ENCODE measurements at regions not wholly inside any gene's neighbourhood (a gene's known extent, or its start where the extent isn't known, plus 50 kb on each side); places are given as distances from the start of the nearest gene placed in this dataset.

DNA sequence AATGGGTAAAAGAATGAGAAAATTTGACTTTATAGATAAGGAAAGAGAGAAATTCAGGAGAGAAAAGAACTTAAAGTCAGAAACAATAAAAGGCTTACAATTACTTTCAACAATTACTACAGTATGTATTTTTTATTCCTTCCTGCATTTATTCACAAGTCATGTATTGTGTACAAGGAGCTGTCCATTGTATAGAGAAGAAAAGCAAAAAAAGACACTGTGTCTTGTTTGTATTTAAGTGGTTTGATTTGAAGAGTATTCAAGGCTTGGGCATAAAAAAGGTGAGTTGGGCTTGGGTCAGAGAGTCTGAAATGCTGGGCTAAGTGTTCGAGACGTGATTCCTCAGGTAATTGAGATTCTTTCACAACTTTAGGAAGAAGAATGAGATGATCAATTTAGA lies 394.2 kb upstream of the ROBO2 start:
- ChIA-PET CTCF (no interaction called here), POLR2A (no interaction called here)
- no peak overlapping the region for H3K4me2 ChIP-seq (replicated peaks; ENCODE audit: low read depth, low read length, poor library complexity, severe bottlenecking)
- H3K36me3 ChIP-seq (replicated peaks in 1 of 2; ENCODE audit: control extremely low read depth in 1 of 2, control insufficient read depth in 1 of 2, extremely low read depth in 1 of 2, insufficient read depth in 2 of 2, low read length in 1 of 2), result no peaks in the 10 kb centered on the region
- 71% methylated on average over 2 of the region's 2 CpGs for WGBS (ENCODE audit: insufficient coverage)
- no peaks in the 10 kb centered on the region for H4K20me1 ChIP-seq (ENCODE audit: control insufficient read depth, insufficient read depth, low read length, poor library complexity, severe bottlenecking)
- H3K4me1 ChIP-seq (ENCODE audit: control insufficient read depth in 2 of 2, insufficient read depth in 2 of 2, low read length in 2 of 2), result no peaks in the 10 kb centered on the region
- no peak for DNase-seq
- H2AFZ ChIP-seq (ENCODE audit: insufficient read depth, low read depth, low read length, poor library complexity, severe bottlenecking), result no peak overlapping the region
- no peaks in the 10 kb centered on the region for H3K27me3 ChIP-seq (replicated peaks in 1 of 4; ENCODE audit: control extremely low read depth in 1 of 4, control insufficient read depth in 3 of 4, insufficient read depth in 4 of 4, low read length in 3 of 4)
- H3K4me3 ChIP-seq (ENCODE audit: control extremely low read depth in 1 of 5, extremely low read depth in 1 of 5, insufficient read depth in 1 of 5, low read depth in 2 of 5, low read length in 4 of 5), result no peak overlapping the region
- H3K9me3 ChIP-seq (ENCODE audit: control extremely low read depth in 1 of 3, control insufficient read depth in 2 of 3, insufficient read depth in 1 of 3, low read length in 2 of 3), result peaks cover 0 to 3% (median 0%) of the 10 kb centered on the region in 3 donors
- no peaks in the 10 kb centered on the region for H3K9me3 Mint-ChIP-seq (ENCODE audit: insufficient read depth)
- intact Hi-C loops (cut with micrococcal nuclease), result no loop called here
- H3K27ac Mint-ChIP-seq, result no peak overlapping the region
- H3K9ac ChIP-seq (ENCODE audit: low read length), result no peak overlapping the region
- no peaks in the 10 kb centered on the region for H3K4me1 Mint-ChIP-seq
- H3K27me3 Mint-ChIP-seq, result no peaks in the 10 kb centered on the region
- no peak overlapping the region for H3K4me3 Mint-ChIP-seq
- ATAC-seq (ENCODE audit: low read depth), result no peak
- no peaks in the 10 kb centered on the region for H3K79me2 ChIP-seq (ENCODE audit: control insufficient read depth, insufficient read depth, low read length)
- TF ChIP-seq EZH2 (IDR thresholded peaks at IDR 0.05; ENCODE audit: borderline replicate concordance, insufficient read depth, low read depth, low read length, poor library complexity, severe bottlenecking), result no peak
- TF ChIP-seq CTCF (IDR thresholded peaks at IDR 0.05), result no peak
- no peak overlapping the region for H3K27ac ChIP-seq (ENCODE audit: low read length in 2 of 2)

DNA sequence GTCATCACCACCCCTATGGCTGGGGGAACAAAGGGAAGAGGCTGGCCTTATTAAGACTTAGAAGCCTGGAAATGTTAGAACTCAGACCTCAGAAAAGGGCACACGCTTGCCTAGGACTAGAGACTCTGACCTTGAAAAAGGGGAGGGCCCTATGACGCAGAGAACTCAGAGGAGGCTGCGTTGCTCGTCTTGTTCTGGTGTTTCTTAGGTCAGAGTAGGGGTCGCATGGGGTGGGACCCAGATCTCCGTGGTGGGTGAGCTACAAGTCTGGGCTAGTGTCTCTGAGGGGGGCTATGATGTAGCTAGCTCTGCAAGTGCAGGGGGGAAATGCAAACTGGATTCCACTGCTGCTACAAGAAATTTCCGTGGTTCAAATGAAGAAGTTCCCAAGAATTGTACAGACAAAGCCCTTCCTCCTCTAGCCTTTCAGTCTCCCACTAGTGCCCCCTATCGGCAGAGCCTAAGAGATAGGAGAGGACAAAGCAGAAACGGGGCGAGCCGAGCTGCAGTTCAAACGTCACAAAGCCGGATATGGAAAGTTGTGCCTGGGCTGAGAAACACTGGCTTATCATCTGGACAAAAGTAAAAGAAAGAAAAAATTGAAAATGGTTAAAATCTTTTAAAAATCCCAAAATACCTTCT lies 392.9 kb upstream of the ROBO2 start:
- intact Hi-C loops (cut with micrococcal nuclease), result no loop called here
- no peaks in the 10 kb centered on the region for H3K27me3 ChIP-seq (replicated peaks in 1 of 4; ENCODE audit: control extremely low read depth in 1 of 4, control insufficient read depth in 3 of 4, insufficient read depth in 4 of 4, low read length in 3 of 4)
- H4K20me1 ChIP-seq (ENCODE audit: control insufficient read depth, insufficient read depth, low read length, poor library complexity, severe bottlenecking), result no peaks in the 10 kb centered on the region
- no peaks in the 10 kb centered on the region for H3K36me3 ChIP-seq (replicated peaks in 1 of 2; ENCODE audit: control extremely low read depth in 1 of 2, control insufficient read depth in 1 of 2, extremely low read depth in 1 of 2, insufficient read depth in 2 of 2, low read length in 1 of 2)
- 68% methylated on average over 13 of the region's 13 CpGs for WGBS (ENCODE audit: insufficient coverage)
- no peak overlapping the region for H3K4me3 ChIP-seq (ENCODE audit: control extremely low read depth in 1 of 5, extremely low read depth in 1 of 5, insufficient read depth in 1 of 5, low read depth in 2 of 5, low read length in 4 of 5)
- no peaks in the 10 kb centered on the region for H3K79me2 ChIP-seq (ENCODE audit: control insufficient read depth, insufficient read depth, low read length)
- Mint-ChIP-seq H3K27me3 (no peaks in the 10 kb centered on the region), H3K27ac (no peak overlapping the region), H3K4me1 (no peaks in the 10 kb centered on the region), H3K4me3 (no peak overlapping the region), H3K9me3 (ENCODE audit: insufficient read depth) (no peaks in the 10 kb centered on the region)
- H3K4me1 ChIP-seq (ENCODE audit: control insufficient read depth in 2 of 2, insufficient read depth in 2 of 2, low read length in 2 of 2), result no peaks in the 10 kb centered on the region
- peaks cover 0 to 3% (median 0%) of the 10 kb centered on the region in 3 donors for H3K9me3 ChIP-seq (ENCODE audit: control extremely low read depth in 1 of 3, control insufficient read depth in 2 of 3, insufficient read depth in 1 of 3, low read length in 2 of 3)
- ChIA-PET POLR2A (no interaction called here), CTCF (no interaction called here)
- H3K4me2 ChIP-seq (replicated peaks; ENCODE audit: low read depth, low read length, poor library complexity, severe bottlenecking), result no peak overlapping the region
- H3K9ac ChIP-seq (ENCODE audit: low read length), result no peak overlapping the region
- no peak overlapping the region for H2AFZ ChIP-seq (ENCODE audit: insufficient read depth, low read depth, low read length, poor library complexity, severe bottlenecking)
- DNase-seq (no peak), ATAC-seq (ENCODE audit: low read depth) (no peak)
- H3K27ac ChIP-seq (ENCODE audit: low read length in 2 of 2), result no peak overlapping the region
- TF ChIP-seq EZH2 (IDR thresholded peaks at IDR 0.05; ENCODE audit: borderline replicate concordance, insufficient read depth, low read depth, low read length, poor library complexity, severe bottlenecking) (no peak), CTCF (IDR thresholded peaks at IDR 0.05) (no peak)
